HEK293 (cell line): ENCODE measurements at regions not wholly inside any gene's neighbourhood (a gene's known extent, or its start where the extent isn't known, plus 50 kb on each side); places are given as distances from the start of the nearest gene placed in this dataset.

Source experiments
- CTCF ChIA-PET: fragments of 350-600 bp; formaldehyde crosslinking; extraction: SDS; loops from one replicate; lab custom pipeline; 2021; ENCODE audit warnings: antibody characterized with exemption; lab: Yijun Ruan, JAX
- POLR2A ChIA-PET: fragments of 300-600 bp; formaldehyde crosslinking; extraction: SDS; loops from one replicate; lab custom pipeline; 2020; ENCODE audit warnings: antibody characterized with exemption, inconsistent platforms; lab: Yijun Ruan, JAX
- H3K27ac ChIP-seq: fragments of 200-500 bp; sonication (Bioruptor generic); 2 replicates; pipeline ENCODE4 v1.5.1; 2014; ENCODE audit warnings: low read depth, low read length, control low read depth, inconsistent platforms; ENCODE audit errors: extremely low read depth
- H3K36me3 ChIP-seq, 2 experiments: fragments of 200-500 bp in 1 of 2; sonication (Bioruptor generic) in 1 of 2; 1 replicate in 1 of 2; 2 replicates in 1 of 2; pipeline ENCODE4 v1.5.1; 2014 to 2017; ENCODE audit warnings: inconsistent platforms in 2 of 2, low read length in 2 of 2; ENCODE audit not compliant: control insufficient read depth in 2 of 2, insufficient read depth in 1 of 2
- H3K4me1 ChIP-seq: fragments of 200-500 bp; sonication (Bioruptor generic); 2 replicates; pipeline ENCODE4 v1.5.1; 2014; ENCODE audit warnings: mild to moderate bottlenecking, low read length, inconsistent platforms; ENCODE audit not compliant: control insufficient read depth, insufficient read depth
- H3K4me3 ChIP-seq: 2 replicates; pipeline ENCODE4 v1.5.1; 2011; ENCODE audit warnings: low read depth, mild to moderate bottlenecking, control low read depth, low read length, moderate library complexity
- H3K9me3 ChIP-seq: fragments of 200-500 bp; sonication (Bioruptor generic); 2 replicates; pipeline ENCODE4 v1.5.1; 2014; ENCODE audit warnings: low read depth, low read length, inconsistent platforms; ENCODE audit not compliant: control insufficient read depth, insufficient read depth
- BCL11B ChIP-seq: fragments of 450-650 bp; formaldehyde crosslinking; IDR thresholded peaks from 2 replicates; pipeline ENCODE4 v1.5.1; 2016; ENCODE audit warnings: low read depth, missing biosample characterization, missing genetic modification characterization
- GFI1B ChIP-seq: fragments of 450-650 bp; formaldehyde crosslinking; IDR thresholded peaks from 2 replicates; pipeline ENCODE4 v1.5.1; 2016; ENCODE audit warnings: missing biosample characterization, missing genetic modification characterization
- INSM2 ChIP-seq: fragments of 450-650 bp; formaldehyde crosslinking; IDR thresholded peaks from 2 replicates; pipeline ENCODE4 v1.5.1; 2016; ENCODE audit warnings: missing biosample characterization, missing genetic modification characterization
- MYNN ChIP-seq: fragments of 450-650 bp; formaldehyde crosslinking; IDR thresholded peaks from 2 replicates; pipeline ENCODE4 v1.5.1; 2016; ENCODE audit warnings: missing biosample characterization, missing genetic modification characterization, borderline replicate concordance
- SCRT2 ChIP-seq: fragments of 450-650 bp; formaldehyde crosslinking; IDR thresholded peaks from 2 replicates; pipeline ENCODE4 v1.5.1; 2016; ENCODE audit warnings: missing biosample characterization, missing genetic modification characterization
- ZBTB7A ChIP-seq: fragments of 450-650 bp; formaldehyde crosslinking; IDR thresholded peaks from 2 replicates; pipeline ENCODE4 v1.5.1; 2016; ENCODE audit warnings: low read depth, missing biosample characterization, missing genetic modification characterization
- ZNF157 ChIP-seq: fragments of 450-650 bp; formaldehyde crosslinking; IDR thresholded peaks from 2 replicates; pipeline ENCODE4 v1.5.1; 2016; ENCODE audit warnings: missing biosample characterization, missing genetic modification characterization
- ZNF2 ChIP-seq: fragments of 450-650 bp; formaldehyde crosslinking; IDR thresholded peaks from 2 replicates; pipeline ENCODE4 v1.5.1; 2016; ENCODE audit warnings: missing biosample characterization, missing genetic modification characterization
- ZNF23 ChIP-seq: fragments of 450-650 bp; formaldehyde crosslinking; IDR thresholded peaks from 2 replicates; pipeline ENCODE4 v1.5.1; 2016; ENCODE audit warnings: missing biosample characterization, missing genetic modification characterization, borderline replicate concordance
- ZNF366 ChIP-seq: fragments of 450-650 bp; formaldehyde crosslinking; conservative IDR thresholded peaks from 2 replicates; pipeline ENCODE4 v1.5.1; 2016; ENCODE audit warnings: missing biosample characterization, missing genetic modification characterization
- ZNF391 ChIP-seq: fragments of 450-650 bp; formaldehyde crosslinking; IDR thresholded peaks from 2 replicates; pipeline ENCODE4 v1.5.1; 2016; ENCODE audit warnings: low read depth, missing biosample characterization, missing genetic modification characterization, borderline replicate concordance
- ZNF423 ChIP-seq: fragments of 450-650 bp; formaldehyde crosslinking; IDR thresholded peaks from 2 replicates; pipeline ENCODE4 v1.5.1; 2016; ENCODE audit warnings: missing biosample characterization, missing genetic modification characterization
- ZNF473 ChIP-seq: fragments of 450-650 bp; formaldehyde crosslinking; IDR thresholded peaks from 2 replicates; pipeline ENCODE4 v1.5.1; 2017; ENCODE audit warnings: missing biosample characterization, missing genetic modification characterization
- ZNF529 ChIP-seq: fragments of 450-650 bp; formaldehyde crosslinking; IDR thresholded peaks from 2 replicates; pipeline ENCODE4 v1.5.1; 2017; ENCODE audit warnings: missing genetic modification characterization, missing biosample characterization; ENCODE audit not compliant: insufficient replicate concordance
- ZNF548 ChIP-seq: fragments of 450-650 bp; formaldehyde crosslinking; IDR thresholded peaks from 2 replicates; pipeline ENCODE4 v1.5.1; 2016; ENCODE audit warnings: missing biosample characterization, missing genetic modification characterization
- ZNF558 ChIP-seq: fragments of 450-650 bp; formaldehyde crosslinking; IDR thresholded peaks from 2 replicates; pipeline ENCODE4 v1.5.1; 2016; ENCODE audit warnings: missing biosample characterization, missing genetic modification characterization
- ZNF596 ChIP-seq: fragments of 450-650 bp; IDR thresholded peaks from 2 replicates; pipeline ENCODE4 v1.5.0; 2018; ENCODE audit warnings: missing biosample characterization, mild to moderate bottlenecking, missing genetic modification characterization, moderate library complexity
- ZNF621 ChIP-seq: fragments of 450-650 bp; formaldehyde crosslinking; IDR thresholded peaks from 2 replicates; pipeline ENCODE4 v1.5.1; 2017; ENCODE audit warnings: missing biosample characterization, missing genetic modification characterization
- ZNF629 ChIP-seq: fragments of 450-650 bp; formaldehyde crosslinking; IDR thresholded peaks from 2 replicates; pipeline ENCODE4 v1.5.1; 2017; ENCODE audit warnings: missing biosample characterization, missing genetic modification characterization
- ZNF639 ChIP-seq: fragments of 450-650 bp; formaldehyde crosslinking; IDR thresholded peaks from 2 replicates; pipeline ENCODE4 v1.5.1; 2016; ENCODE audit warnings: missing biosample characterization, missing genetic modification characterization
- ZNF670 ChIP-seq: fragments of 450-650 bp; formaldehyde crosslinking; IDR thresholded peaks from 2 replicates; pipeline ENCODE4 v1.5.1; 2016; ENCODE audit warnings: missing biosample characterization, missing genetic modification characterization, low read depth
- ZNF76 ChIP-seq: fragments of 450-650 bp; formaldehyde crosslinking; IDR thresholded peaks from 2 replicates; pipeline ENCODE4; 2016; ENCODE audit warnings: low read depth, missing biosample characterization, missing genetic modification characterization, borderline replicate concordance
- TF ChIP-seq, protein P1 (sequence below): fragments of 450-650 bp; formaldehyde crosslinking; IDR thresholded peaks from 2 replicates; pipeline ENCODE4 v1.5.1; 2016; ENCODE audit warnings: missing biosample characterization, missing genetic modification characterization
- TF ChIP-seq, protein P2 (sequence below): fragments of 450-650 bp; formaldehyde crosslinking; IDR thresholded peaks from 2 replicates; pipeline ENCODE4 v1.5.1; 2016; ENCODE audit warnings: missing biosample characterization, missing genetic modification characterization
- TF ChIP-seq, protein P3 (sequence below): fragments of 450-650 bp; formaldehyde crosslinking; IDR thresholded peaks from 2 replicates; pipeline ENCODE4 v1.5.1; 2017; ENCODE audit warnings: missing biosample characterization, mild to moderate bottlenecking, missing genetic modification characterization, moderate library complexity

- TF ChIP-seq ZBTB7A (tag by site-specific recombination) (no peak), ZNF596 (no peak), GFI1B (tag by site-specific recombination) (no peak), ZNF670 (tag by site-specific recombination) (no peak), ZNF23 (no peak)
- TF ChIP-seq, protein P1, sequence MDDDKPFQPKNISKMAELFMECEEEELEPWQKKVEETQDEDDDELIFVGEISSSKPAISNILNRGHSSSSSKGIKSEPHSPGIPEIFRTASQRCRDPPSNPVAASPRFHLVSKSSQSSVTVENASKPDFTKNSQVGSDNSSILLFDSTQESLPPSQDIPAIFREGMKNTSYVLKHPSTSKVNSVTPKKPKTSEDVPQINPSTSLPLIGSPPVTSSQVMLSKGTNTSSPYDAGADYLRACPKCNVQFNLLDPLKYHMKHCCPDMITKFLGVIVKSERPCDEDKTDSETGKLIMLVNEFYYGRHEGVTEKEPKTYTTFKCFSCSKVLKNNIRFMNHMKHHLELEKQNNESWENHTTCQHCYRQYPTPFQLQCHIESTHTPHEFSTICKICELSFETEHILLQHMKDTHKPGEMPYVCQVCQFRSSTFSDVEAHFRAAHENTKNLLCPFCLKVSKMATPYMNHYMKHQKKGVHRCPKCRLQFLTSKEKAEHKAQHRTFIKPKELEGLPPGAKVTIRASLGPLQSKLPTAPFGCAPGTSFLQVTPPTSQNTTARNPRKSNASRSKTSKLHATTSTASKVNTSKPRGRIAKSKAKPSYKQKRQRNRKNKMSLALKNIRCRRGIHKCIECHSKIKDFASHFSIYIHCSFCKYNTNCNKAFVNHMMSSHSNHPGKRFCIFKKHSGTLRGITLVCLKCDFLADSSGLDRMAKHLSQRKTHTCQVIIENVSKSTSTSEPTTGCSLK: no peak
- TF ChIP-seq, all 188 proteins: peak for 0
- H3K27ac ChIP-seq: no peak overlapping the region
- ChIA-PET POLR2A (no interaction called here), CTCF (interaction anchor here (1.2 kb wide), 1 partner anchor 652 kb away, joined by 3 read pairs; no protein-coding TSS in a partner anchor)
- H3K9me3 ChIP-seq: no peaks in the 10 kb centered on the region
- H3K4me1 ChIP-seq: no peaks in the 10 kb centered on the region
- no peaks in the 10 kb centered on the region for H3K36me3 ChIP-seq
- H3K4me3 ChIP-seq: no peak overlapping the region
Measured at GRCh38 chr7:41052736-41053135, 650.2 kb downstream of the INHBA start.

- no peak overlapping the region for H3K27ac ChIP-seq
- TF ChIP-seq BCL11B (tag by site-specific recombination) (no peak), INSM2 (tag by site-specific recombination) (no peak), ZNF629 (tag by site-specific recombination) (no peak), ZNF391 (tag by site-specific recombination) (no peak), ZNF473 (tag by site-specific recombination) (no peak), ZNF2 (tag by site-specific recombination) (no peak), ZNF558 (tag by site-specific recombination) (no peak), ZNF157 (tag by site-specific recombination) (no peak), ZNF423 (tag by site-specific recombination) (no peak)
- TF ChIP-seq, protein P2, sequence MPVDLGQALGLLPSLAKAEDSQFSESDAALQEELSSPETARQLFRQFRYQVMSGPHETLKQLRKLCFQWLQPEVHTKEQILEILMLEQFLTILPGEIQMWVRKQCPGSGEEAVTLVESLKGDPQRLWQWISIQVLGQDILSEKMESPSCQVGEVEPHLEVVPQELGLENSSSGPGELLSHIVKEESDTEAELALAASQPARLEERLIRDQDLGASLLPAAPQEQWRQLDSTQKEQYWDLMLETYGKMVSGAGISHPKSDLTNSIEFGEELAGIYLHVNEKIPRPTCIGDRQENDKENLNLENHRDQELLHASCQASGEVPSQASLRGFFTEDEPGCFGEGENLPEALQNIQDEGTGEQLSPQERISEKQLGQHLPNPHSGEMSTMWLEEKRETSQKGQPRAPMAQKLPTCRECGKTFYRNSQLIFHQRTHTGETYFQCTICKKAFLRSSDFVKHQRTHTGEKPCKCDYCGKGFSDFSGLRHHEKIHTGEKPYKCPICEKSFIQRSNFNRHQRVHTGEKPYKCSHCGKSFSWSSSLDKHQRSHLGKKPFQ (tag by site-specific recombination): no peak
- CTCF ChIA-PET: interaction anchor here (0.6 to 1.2 kb wide), 2 partner anchors 40 to 653 kb away, joined by 3 read pairs; no protein-coding TSS in a partner anchor
- H3K4me3 ChIP-seq: no peak overlapping the region
- no peaks in the 10 kb centered on the region for H3K4me1 ChIP-seq
- POLR2A ChIA-PET: no interaction called here
- H3K9me3 ChIP-seq: no peaks in the 10 kb centered on the region
- no peaks in the 10 kb centered on the region for H3K36me3 ChIP-seq
Measured at GRCh38 chr7:41052201-41052600, 650.7 kb downstream of the INHBA start.

- Histone ChIP-seq H3K36me3 (no peaks in the 10 kb centered on the region), H3K27ac (no peak overlapping the region), H3K4me3 (no peak overlapping the region), H3K4me1 (no peaks in the 10 kb centered on the region), H3K9me3 (no peaks in the 10 kb centered on the region)
- ChIA-PET POLR2A (no interaction called here), CTCF (interaction anchor here (1.2 kb wide), 1 partner anchor 653 kb away, joined by 3 read pairs; no protein-coding TSS in a partner anchor)
- no peak for TF ChIP-seq SCRT2 (tag by site-specific recombination)
- no peak for TF ChIP-seq ZNF670 (tag by site-specific recombination)
- TF ChIP-seq ZNF621 (tag by site-specific recombination): no peak
- TF ChIP-seq, protein P3, sequence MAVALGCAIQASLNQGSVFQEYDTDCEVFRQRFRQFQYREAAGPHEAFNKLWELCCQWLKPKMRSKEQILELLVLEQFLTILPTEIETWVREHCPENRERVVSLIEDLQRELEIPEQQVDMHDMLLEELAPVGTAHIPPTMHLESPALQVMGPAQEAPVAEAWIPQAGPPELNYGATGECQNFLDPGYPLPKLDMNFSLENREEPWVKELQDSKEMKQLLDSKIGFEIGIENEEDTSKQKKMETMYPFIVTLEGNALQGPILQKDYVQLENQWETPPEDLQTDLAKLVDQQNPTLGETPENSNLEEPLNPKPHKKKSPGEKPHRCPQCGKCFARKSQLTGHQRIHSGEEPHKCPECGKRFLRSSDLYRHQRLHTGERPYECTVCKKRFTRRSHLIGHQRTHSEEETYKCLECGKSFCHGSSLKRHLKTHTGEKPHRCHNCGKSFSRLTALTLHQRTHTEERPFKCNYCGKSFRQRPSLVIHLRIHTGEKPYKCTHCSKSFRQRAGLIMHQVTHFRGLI (tag by site-specific recombination): no peak
- no peak for TF ChIP-seq ZNF529 (tag by site-specific recombination)
- no peak for TF ChIP-seq ZNF639 (tag by site-specific recombination)
- no peak for TF ChIP-seq MYNN (tag by site-specific recombination)
- no peak for TF ChIP-seq ZNF76 (tag by site-specific recombination)
- no peak for TF ChIP-seq ZNF548 (tag by site-specific recombination)
- no peak for TF ChIP-seq ZNF366 (tag by site-specific recombination)
Measured at GRCh38 chr7:41051535-41051934, 651.4 kb downstream of the INHBA start.
